ENCODE measurements at regions not wholly inside any gene's neighbourhood (a gene's known extent, or its start where the extent isn't known, plus 50 kb on each side); places are given as distances from the start of the nearest gene placed in this dataset.

DNA sequence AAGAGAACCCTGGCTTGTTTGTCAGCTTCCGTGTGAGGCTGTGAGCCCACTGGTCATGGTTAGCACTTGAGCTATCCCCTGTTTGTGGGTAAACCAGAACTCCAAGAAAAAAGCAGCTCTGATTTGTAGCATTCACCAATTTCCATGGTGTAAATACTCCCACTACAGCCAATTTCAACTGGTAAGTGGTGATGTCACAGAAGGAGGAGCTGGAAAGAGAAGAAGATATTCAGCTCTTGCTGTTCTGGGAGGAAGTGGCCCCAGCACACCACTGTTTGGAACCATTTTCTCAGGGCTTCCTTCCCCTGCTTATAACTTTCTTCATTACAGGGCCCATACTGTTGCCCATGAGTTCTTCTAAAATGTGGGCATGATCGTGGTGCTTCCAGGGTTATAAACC is 500.1 kb upstream of the ZMIZ1 start:
- Mint-ChIP-seq H3K9me3 (no peaks in the 10 kb centered on the region), H3K36me3 (no peaks in the 10 kb centered on the region), H3K4me3 (no peak overlapping the region), H3K27ac (no peak overlapping the region), H3K4me1 (no peaks in the 10 kb centered on the region), H3K27me3 (ENCODE audit: low read depth in 3 of 3) (peaks cover 4 to 12% (median 11%) of the 10 kb centered on the region in 3 donors)
- DNase-seq = no peak

DNA sequence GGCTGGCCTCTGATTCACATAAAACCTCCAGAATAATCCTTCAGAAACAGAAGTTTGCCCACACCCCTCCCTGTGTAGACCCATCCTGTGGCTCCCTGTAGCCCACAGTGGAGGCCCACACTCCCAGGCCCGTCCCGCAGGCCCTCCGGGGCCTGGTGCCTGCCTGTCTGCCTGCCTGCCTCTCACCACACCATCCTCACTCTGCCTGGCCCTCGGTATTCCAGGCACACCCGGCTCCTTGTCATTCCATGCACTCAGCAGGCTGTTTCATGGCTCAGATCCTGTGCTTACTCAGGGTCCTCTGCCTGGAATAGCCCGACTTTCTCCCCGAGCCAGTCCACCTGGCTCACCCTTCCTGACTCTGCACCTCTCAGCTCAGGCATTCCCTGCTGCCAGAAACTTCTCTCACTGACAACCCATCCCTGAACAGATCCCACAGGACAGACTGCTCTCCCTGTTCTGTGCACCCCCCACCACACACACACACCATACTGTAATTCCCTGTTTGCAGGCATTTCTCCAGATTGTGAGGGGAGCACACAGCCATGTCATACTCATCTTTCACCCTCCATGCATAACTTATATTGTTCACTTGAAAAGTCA is 498.0 kb upstream of the ZMIZ1 start:
- Mint-ChIP-seq H3K27ac (no peak overlapping the region), H3K9me3 (no peaks in the 10 kb centered on the region), H3K4me1 (no peaks in the 10 kb centered on the region), H3K36me3 (no peaks in the 10 kb centered on the region), H3K27me3 (ENCODE audit: low read depth in 3 of 3) (peaks cover 4 to 9% (median 5%) of the 10 kb centered on the region in 3 donors), H3K4me3 (no peak overlapping the region)
- no peak for DNase-seq

DNA sequence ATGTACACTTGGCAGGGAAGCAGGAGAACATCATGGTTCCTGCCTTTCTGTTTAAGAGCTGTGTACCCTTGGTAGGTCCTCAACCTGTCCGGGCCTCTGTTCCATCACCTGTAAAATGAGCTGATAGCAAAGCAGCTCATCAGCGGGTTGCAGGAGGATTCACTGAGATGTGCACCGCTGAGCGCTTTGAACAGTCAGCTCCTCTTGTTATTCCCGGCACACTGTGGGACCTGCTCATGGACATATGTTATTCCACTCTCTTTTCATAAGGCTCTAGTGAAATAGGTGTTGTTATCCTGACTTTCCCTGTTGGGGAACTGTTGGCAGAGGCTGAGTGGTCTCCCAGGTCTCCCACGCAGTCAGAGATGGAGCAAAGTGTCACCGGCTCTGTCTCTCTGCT is 497.5 kb upstream of the ZMIZ1 start:
- H3K36me3 Mint-ChIP-seq = no peaks in the 10 kb centered on the region
- no peak overlapping the region for H3K27ac Mint-ChIP-seq
- DNase-seq = no peak
- H3K9me3 Mint-ChIP-seq = no peaks in the 10 kb centered on the region
- no peaks in the 10 kb centered on the region for H3K4me1 Mint-ChIP-seq
- H3K4me3 Mint-ChIP-seq = no peak overlapping the region
- peaks cover 4 to 9% (median 5%) of the 10 kb centered on the region in 3 donors for H3K27me3 Mint-ChIP-seq (ENCODE audit: low read depth in 3 of 3)

DNA sequence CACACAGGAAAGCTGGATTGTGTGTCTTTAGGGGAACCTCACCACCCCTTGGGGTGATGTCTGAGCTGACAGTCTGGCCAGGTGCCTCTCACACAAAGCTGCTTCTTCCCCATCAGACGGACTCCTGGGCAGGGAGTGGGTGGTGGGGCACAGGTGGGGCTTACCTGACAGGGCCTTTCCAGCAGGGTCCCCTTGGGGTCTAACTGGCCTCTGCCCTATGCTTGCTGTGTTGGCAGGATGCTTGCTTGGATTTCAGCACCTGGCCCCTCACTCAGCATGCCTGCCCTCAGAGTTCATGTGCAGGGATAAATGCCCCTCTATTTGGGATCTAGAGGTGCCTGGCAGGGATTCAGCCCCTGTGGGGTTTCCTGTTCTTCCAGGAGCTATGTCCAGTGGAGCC is 496.9 kb upstream of the ZMIZ1 start:
- no peak for DNase-seq
- Mint-ChIP-seq H3K36me3 (no peaks in the 10 kb centered on the region), H3K27me3 (ENCODE audit: low read depth in 3 of 3) (peaks cover 4 to 9% (median 5%) of the 10 kb centered on the region in 3 donors), H3K9me3 (no peaks in the 10 kb centered on the region), H3K4me3 (no peak overlapping the region), H3K27ac (no peak overlapping the region), H3K4me1 (no peaks in the 10 kb centered on the region)

DNA sequence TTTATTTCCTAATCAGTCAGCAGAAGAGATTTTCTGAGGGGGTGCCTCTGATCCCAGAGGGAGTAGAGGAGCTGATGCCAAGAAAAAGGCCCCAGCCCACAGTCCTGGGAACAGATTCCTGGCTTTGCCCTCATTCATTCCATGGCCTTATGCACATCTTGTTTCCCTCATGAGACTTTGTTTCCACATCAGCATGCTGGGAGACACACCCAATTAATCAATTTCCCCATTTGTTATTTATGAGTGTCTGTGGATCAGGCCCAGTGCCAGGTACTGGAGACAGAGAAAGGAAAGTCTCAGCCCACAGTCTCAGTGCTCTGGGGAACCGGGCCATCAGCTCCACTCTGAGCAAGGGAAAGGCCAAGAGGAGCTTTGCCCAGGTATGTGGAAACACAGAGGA is 496.2 kb upstream of the ZMIZ1 start:
- Mint-ChIP-seq H3K4me3 (no peak overlapping the region), H3K36me3 (no peaks in the 10 kb centered on the region), H3K27me3 (ENCODE audit: low read depth in 3 of 3) (peaks cover 3 to 9% (median 4%) of the 10 kb centered on the region in 3 donors), H3K4me1 (no peaks in the 10 kb centered on the region), H3K9me3 (no peaks in the 10 kb centered on the region), H3K27ac (no peak overlapping the region)
- DNase-seq = no peak

DNA sequence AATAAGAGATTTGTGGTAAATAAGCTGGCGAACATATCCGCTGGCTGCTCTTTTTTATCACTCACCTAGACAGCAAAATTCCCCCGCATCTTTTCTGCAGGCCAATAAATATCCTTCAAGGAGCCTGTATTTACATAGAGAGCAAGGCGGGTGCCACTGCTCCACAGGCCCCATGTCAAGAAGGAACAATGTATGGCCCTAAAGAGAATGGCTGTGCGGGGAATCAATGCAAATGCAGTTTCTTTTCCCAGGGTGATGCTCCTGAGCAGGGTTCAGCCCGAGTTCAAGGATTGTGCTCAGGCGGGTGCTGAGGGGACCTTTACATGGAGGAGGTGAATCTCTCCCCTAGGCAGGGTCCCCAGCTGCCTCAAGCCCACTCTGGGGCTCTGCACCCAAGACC is 494.2 kb upstream of the ZMIZ1 start:
- Mint-ChIP-seq H3K36me3 (no peaks in the 10 kb centered on the region), H3K4me3 (no peak overlapping the region), H3K4me1 (no peaks in the 10 kb centered on the region), H3K27ac (no peak overlapping the region), H3K9me3 (no peaks in the 10 kb centered on the region), H3K27me3 (ENCODE audit: low read depth in 3 of 3) (peaks cover 0 to 6% (median 4%) of the 10 kb centered on the region in 3 donors)
- no peak for DNase-seq

DNA sequence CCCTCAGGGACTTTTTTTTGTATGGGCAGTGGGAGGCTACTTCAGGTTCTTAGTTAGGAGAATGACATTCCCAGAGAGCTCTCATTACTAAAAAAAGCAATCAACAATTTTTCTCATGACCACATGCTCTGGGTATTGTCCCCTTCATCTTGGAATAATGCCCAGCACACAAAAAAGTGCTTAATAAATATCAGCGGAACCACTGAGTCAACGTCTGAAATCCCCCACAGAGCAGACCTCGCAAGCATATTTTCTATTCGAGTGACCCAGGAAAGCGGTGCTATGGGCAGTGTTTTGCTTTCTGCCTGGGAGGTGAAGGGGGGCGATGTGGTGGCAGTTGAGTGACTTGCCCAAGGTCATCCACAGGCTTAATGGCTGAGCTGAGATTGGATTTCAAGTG is 493.4 kb upstream of the ZMIZ1 start:
- Mint-ChIP-seq H3K36me3 (no peaks in the 10 kb centered on the region), H3K4me3 (no peak overlapping the region), H3K27me3 (ENCODE audit: low read depth in 3 of 3) (peaks cover 0 to 6% (median 4%) of the 10 kb centered on the region in 3 donors), H3K4me1 (no peaks in the 10 kb centered on the region), H3K27ac (no peak overlapping the region), H3K9me3 (no peaks in the 10 kb centered on the region)
- DNase-seq = no peak

DNA sequence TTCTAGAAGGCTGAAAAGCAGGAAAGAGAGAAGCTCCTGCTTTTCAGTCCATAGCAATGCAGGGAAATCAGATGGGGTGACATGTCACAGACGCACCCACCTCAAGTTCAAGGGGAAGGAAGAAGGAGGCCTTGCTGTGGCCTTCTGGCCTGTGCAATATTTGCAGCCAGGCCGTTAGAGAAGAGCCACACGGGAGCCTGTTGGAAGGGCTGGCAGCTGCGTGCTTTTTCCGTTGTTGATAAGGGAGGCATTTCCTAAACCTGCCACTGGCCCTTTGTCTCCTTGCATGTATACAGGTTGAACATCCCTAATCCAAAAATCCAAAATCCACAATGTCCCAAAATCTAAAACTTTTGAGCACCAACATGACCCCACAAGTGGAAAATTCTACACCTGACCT is 492.5 kb upstream of the ZMIZ1 start:
- DNase-seq = no peak
- Mint-ChIP-seq H3K27ac (no peak overlapping the region), H3K27me3 (ENCODE audit: low read depth in 3 of 3) (peaks cover 1 to 6% (median 2%) of the 10 kb centered on the region in 3 donors)

DNA sequence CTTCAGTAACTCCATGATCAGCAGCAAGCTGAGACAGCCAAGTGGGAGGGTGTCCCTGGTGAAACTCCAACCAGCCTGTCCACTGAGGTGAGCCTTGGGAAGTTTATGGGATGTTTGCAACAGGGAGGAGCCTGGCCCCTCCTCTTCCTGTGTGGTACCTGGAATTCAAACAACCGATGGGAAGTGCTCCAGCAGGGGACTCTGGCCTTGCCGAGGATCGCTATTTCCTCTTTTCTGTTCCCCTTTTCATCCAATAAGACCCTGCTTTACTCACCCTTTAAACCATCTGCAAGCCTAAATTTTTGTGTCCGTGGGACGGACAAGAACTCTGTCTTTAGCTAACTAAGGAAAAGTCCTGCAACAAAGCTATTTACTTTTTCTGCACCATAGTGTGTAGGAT is 491.1 kb upstream of the ZMIZ1 start:
- no peaks in the 10 kb centered on the region for H3K4me1 Mint-ChIP-seq
- H3K9me3 Mint-ChIP-seq = no peaks in the 10 kb centered on the region
- H3K27ac Mint-ChIP-seq = no peak overlapping the region
- no peaks in the 10 kb centered on the region for H3K36me3 Mint-ChIP-seq
- no peak overlapping the region for H3K4me3 Mint-ChIP-seq
- H3K27me3 Mint-ChIP-seq (ENCODE audit: low read depth in 3 of 3) = peaks cover 1 to 6% (median 2%) of the 10 kb centered on the region in 3 donors
- no peak for DNase-seq

More for the DNA sequence above, 492.5 kb upstream of the ZMIZ1 start:
- H3K4me3 Mint-ChIP-seq = no peak overlapping the region
- no peaks in the 10 kb centered on the region for H3K4me1 Mint-ChIP-seq
- H3K36me3 Mint-ChIP-seq = no peaks in the 10 kb centered on the region
- no peaks in the 10 kb centered on the region for H3K9me3 Mint-ChIP-seq

DNA sequence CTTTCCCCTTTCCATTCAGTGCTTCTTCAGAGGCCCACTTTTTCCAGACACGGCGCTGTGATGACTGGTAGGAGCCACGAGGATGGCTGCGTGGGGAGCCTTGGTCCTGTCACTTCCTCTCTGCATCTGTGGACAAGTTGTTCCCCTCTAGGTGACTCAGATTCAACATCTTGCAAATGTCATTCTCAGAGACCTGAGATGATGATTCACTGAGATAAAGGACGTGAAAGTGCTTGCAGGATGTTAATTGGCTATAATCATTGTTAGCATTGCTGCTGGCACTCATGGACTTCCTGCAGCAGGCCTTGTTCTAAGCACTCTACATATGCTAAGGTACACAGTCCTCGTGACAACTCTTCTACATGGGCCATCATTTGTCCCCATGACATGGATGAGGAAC is 489.8 kb upstream of the ZMIZ1 start:
- no peak for DNase-seq
- Mint-ChIP-seq H3K9me3 (no peaks in the 10 kb centered on the region), H3K36me3 (no peaks in the 10 kb centered on the region), H3K27ac (no peak overlapping the region), H3K27me3 (ENCODE audit: low read depth in 3 of 3) (peaks cover 1 to 3% (median 2%) of the 10 kb centered on the region in 3 donors), H3K4me3 (no peak overlapping the region), H3K4me1 (no peaks in the 10 kb centered on the region)

DNA sequence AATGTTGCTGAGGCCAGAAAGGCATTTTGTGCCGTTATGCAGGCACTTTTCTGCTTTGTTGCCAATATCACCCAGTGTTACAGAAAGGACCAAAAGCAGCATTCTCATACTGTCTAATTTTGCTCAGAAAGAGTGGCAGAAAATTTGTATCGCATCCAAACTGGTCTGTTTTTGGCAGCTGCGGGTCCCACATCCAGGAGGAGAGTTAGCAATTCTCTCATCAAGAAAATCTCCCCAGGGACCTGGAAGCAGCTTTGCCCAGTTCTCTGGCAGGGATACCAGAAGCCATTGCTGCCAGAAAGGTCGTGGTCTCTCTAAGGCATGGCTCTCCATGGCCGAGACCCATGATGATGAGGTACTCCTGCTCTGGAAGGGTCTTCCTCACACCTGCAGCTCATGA is 489.2 kb upstream of the ZMIZ1 start:
- Mint-ChIP-seq H3K9me3 (no peaks in the 10 kb centered on the region), H3K27ac (no peak overlapping the region), H3K4me3 (no peak overlapping the region), H3K36me3 (no peaks in the 10 kb centered on the region), H3K27me3 (ENCODE audit: low read depth in 3 of 3) (peaks cover 1 to 3% (median 2%) of the 10 kb centered on the region in 3 donors), H3K4me1 (no peaks in the 10 kb centered on the region)
- no peak for DNase-seq

DNA sequence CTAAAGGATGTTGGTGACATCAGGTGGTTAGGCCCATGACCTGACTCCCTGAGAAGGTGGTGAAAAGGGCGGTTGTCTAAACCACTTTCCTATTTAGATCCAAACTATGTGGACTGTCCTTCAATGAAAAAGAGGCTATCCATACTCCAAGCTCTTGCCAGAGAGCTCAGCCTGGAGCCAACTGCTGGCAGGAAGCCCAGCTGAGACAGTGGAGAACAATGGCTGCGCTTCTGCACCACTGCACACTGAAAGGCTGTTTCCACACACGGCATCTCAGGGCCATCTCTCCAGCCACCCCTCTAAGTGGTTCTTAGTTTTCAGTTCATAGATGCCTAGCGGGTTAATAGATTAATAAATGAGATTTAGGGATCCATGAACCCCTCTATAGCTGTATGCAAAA is 488.8 kb upstream of the ZMIZ1 start:
- Mint-ChIP-seq H3K4me1 (no peaks in the 10 kb centered on the region), H3K27ac (no peak overlapping the region), H3K4me3 (no peak overlapping the region), H3K9me3 (no peaks in the 10 kb centered on the region), H3K27me3 (ENCODE audit: low read depth in 3 of 3) (peaks cover 1 to 3% (median 2%) of the 10 kb centered on the region in 3 donors), H3K36me3 (no peaks in the 10 kb centered on the region)
- no peak for DNase-seq

DNA sequence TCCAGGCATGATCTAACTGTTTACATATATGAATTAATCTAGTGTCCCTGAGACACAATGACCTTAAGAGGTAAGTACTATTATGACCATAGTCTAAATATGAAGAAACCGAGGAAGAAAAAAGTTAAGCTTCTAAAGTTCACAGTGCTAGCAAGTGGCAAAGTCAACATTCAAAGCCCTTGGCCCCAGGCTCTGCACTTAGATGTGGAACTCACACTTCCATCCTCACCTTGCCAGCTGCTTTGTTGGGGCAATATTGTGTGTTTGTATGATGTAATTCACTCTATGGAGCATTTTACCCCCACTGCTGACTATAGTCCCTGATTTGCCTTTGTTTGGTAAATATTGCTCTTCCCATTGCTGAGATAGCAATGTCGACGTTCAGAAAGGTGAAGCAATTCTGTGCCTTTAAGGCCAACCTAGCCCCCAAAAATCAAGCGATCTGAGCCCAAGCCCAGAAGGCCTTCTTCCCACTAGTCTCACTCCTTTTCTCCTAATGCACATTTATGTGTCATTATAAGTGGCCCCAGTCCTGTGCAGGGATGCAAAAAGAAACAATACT is 487.6 kb upstream of the ZMIZ1 start:
- H3K36me3 Mint-ChIP-seq = no peaks in the 10 kb centered on the region
- H3K9me3 Mint-ChIP-seq = no peaks in the 10 kb centered on the region
- peaks cover 0 to 3% (median 1%) of the 10 kb centered on the region in 3 donors for H3K27me3 Mint-ChIP-seq (ENCODE audit: low read depth in 3 of 3)
- no peak for DNase-seq
- H3K4me1 Mint-ChIP-seq = no peaks in the 10 kb centered on the region
- H3K27ac Mint-ChIP-seq = no peak overlapping the region
- no peak overlapping the region for H3K4me3 Mint-ChIP-seq

DNA sequence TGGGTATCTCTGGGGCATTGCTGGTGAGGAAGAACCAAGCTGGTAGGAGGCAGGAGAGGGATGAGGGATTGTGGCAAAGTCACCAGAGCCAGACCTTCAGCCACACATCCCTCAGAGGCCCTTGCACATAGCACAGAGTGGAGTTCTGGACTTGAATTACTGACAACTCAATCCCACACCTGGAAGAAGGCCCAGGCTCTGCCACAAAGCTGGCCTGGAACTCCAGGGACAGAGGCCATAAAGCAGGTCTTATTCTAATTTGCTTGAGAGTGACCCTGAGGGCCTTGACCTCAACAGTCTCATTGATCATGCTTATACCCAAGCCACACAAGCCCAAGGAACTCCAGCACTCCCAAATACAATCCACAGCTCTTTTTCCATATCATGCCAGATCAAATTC is 486.2 kb upstream of the ZMIZ1 start:
- no peak overlapping the region for H3K27ac Mint-ChIP-seq
- no peak overlapping the region for H3K4me3 Mint-ChIP-seq
- H3K9me3 Mint-ChIP-seq = no peaks in the 10 kb centered on the region
- H3K36me3 Mint-ChIP-seq = no peaks in the 10 kb centered on the region
- peaks cover 0 to 3% (median 1%) of the 10 kb centered on the region in 3 donors for H3K27me3 Mint-ChIP-seq (ENCODE audit: low read depth in 3 of 3)
- H3K4me1 Mint-ChIP-seq = no peaks in the 10 kb centered on the region
- no peak for DNase-seq

DNA sequence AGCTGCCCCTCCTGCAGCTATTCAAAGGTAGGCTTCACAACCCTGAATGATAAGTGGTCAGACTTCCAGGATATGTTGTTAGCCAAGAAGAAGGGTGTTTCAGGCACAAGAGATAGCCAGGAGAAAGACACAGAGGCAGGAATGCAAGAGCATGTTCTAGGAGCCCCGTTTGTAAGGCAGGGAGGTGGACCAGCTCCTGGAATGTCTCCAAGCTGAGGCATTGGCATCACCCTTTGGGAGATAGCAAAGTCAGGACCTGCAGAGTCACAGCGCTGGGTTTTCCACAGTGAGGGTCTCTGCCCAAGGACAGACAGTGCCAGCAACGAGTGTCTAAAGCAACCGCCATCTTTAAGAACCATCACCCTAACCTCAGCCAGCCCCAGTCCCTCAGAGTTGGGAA is 484.5 kb upstream of the ZMIZ1 start:
- H3K27me3 Mint-ChIP-seq (ENCODE audit: low read depth in 3 of 3) = peaks cover 0 to 2% (median 1%) of the 10 kb centered on the region in 3 donors
- H3K27ac Mint-ChIP-seq = no peak overlapping the region
- no peak for DNase-seq
- no peak overlapping the region for H3K4me3 Mint-ChIP-seq
- H3K9me3 Mint-ChIP-seq = no peaks in the 10 kb centered on the region
- no peaks in the 10 kb centered on the region for H3K4me1 Mint-ChIP-seq
- no peaks in the 10 kb centered on the region for H3K36me3 Mint-ChIP-seq
